LoVo (cell line): ENCODE measurements at regions not wholly inside any gene's neighbourhood (a gene's known extent, or its start where the extent isn't known, plus 50 kb on each side); places are given as distances from the start of the nearest gene placed in this dataset.
A peak's percentile ranks its signal among the peaks of the same experiment; 100 is the strongest.

Experiments used
- DNase-seq: peaks from one replicate; pipeline ENCODE4 v3.0.0-alpha.2; 2016; ENCODE audit warnings: low spot score

DNA sequence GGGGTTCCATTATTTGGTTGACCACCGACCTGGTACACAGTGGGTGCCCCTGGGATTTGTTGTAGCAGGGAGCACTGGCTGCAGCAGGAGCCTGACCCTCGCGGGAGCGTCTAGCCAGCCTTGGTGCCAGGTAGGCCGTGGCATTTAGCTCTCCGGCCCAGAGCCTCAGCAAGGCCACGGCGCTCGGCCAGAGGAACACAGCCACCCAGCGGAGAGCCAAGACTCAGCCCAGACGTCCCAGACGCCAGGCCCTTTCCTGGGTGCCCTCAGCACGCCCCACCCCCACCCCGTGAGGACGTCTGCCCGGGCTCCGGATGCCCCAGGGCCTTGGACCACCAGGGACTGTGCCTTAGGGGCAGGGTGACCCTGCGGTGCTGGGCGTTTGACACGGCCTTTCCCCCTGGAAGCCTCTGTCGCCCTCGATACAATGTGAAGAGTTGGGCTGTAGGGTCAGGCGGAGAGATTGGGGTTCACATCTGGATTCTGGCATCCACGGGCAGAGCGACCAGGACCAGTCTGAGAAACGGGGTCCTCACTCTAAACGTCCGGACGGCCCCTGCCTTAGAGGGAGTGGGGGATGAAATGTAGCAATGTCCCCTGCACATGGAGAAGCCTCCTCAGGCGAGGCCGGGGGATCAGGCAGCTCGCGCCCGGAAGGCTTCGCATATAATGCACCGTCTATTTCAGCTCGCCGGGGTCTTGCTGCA lies 99.2 kb upstream of the FGF3 start:
- no peak for DNase-seq

DNA sequence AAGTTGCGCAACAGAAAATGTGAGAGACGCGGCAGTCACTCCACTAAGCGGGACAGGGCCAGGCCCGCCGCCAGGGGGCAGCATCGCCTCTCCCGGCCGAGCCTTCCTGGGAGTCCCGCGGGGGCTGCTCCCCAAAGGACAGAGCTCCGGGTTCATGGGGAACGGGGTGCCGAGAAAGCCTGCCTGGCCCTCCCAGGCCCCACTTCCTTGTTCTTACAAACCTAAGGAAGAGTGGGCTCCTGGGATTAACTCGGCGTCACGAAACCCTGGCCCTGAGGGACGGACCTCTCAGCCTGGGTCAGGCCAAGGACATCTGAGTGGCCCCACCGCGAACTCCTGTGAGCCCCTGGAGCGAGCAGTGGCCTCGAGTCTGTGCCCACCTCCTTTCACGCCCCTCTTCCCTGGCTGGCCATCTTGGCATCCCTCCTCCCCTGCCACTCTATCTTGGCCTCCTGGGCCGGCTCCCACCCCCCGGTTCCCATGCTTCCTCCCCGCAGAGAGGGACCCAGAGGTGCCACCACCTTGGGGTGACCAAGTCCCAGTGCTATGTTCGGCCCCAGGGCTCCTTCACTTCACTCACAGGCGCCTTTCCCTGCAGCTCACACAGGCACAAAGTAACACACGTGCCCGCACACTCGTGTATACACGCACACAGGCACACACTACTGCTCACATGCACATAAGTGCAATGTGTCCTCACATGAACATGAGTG lies 99.9 kb upstream of the FGF3 start:
- DNase-seq, result peak; percentile 61

DNA sequence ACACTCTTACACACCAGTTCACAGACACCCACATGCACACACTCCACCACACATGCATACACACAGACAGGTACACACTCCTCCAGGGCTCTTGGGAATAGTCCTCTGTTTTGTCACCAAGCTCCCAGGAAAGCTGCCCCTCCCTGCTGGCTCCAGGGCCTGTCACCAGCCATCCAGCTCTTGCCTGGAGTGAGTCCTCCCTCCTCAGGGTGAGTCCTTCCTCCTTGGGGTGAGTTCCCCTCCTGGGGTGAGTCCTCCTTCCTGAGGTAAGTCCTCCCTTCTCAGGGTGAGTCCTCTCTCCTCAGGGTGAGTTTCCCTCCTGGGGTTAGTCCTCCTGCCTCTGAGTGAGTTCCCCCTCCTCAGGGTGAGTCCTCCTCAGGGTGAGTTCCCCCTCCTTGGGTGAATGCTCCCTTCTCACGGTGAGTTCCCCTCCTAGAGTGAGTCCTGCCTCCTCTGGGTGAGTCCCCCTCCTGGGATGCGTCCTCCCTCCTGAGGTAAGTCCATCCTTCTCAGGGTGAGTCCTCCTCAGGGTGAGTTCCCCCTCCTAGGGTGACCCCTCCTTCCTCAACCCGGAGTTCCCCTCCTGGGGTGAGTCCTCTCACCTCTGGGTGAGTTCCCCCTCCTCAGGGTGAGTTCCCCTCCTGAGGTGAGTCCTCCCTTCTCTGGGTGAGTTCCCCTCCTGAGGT lies 100.6 kb upstream of the FGF3 start:
- DNase-seq, result no peak

DNA sequence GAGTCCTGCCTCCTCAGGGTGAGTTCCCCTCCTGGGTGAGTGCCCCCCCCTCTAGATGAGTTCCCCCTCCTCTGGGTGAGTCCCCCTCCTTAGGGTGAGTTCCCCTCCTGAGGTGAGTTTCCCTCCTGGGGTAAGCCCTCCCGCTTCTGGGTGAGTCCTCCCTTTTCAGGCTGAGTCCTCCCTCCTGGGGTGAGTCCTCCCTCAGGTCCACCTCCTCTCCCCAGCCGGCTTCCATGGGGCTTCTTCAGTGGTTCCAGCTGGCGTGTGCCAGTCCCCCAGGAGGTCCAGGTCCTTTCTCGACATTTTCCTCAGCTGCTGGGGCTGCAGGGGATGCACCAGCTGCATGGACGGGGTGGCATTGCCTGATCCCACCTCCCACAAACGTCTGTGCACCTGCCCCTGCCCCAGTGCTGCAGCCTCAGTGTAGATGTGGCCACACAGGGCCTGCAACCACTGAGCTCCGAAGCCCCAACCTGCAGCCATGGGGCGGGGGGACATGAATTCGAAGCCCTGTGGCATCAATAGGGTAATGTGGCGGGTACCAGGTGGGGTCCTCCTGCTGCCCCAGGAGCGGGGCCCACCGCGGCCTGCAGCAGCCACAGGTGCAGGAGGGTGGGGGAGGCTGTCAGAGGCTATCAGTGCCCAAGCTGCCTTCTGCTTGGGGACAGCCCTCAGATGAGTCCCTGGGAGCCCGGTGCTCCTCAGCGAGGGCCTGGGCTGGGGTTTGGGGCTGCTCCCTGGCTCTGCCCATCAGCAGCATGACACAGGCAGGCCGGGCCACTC lies 101.3 kb upstream of the FGF3 start:
- no peak for DNase-seq

DNA sequence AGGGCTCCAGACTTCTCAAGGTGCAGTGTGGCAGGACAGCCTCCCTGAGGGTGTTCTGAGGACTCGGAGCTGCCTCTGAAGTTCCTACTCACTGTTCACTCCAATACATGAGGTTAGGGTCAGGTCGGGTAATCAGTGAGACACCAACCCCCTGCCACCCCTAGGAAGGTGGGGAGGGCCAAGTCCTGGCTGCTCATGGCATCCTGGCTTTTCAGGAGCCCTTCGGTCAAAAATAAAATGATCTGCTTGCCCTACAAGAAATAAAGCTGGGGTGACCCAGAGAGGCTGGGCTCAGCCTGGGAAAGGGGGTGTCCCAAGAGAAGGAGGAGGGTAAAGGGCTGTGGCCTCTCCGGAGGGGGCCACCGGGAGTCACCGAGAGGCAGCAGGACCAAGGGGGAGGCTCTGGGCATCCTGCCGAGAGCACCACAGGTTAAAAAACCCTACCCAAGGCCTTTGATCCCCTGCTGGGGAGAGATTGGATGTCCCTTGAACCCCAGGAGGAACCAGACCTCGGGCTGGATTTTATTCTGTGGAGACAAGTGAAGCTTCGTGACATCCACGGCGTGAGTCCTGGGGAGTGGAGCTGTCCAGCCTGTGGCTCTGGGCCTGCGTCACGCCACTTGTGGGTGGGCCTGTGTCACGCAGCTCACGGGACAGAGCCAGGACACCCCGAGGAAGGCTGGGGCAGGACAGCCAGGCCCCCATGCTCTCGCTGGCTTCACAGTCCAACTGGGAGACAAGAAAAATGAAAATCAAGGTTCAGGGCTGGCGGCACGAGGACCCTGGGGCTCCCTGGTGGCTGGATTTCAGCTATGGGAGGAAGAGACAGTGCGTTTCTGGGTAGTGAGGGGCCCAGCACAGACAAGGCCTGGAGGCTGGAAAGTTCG lies 102.2 kb upstream of the FGF3 start:
- DNase-seq, result no peak

DNA sequence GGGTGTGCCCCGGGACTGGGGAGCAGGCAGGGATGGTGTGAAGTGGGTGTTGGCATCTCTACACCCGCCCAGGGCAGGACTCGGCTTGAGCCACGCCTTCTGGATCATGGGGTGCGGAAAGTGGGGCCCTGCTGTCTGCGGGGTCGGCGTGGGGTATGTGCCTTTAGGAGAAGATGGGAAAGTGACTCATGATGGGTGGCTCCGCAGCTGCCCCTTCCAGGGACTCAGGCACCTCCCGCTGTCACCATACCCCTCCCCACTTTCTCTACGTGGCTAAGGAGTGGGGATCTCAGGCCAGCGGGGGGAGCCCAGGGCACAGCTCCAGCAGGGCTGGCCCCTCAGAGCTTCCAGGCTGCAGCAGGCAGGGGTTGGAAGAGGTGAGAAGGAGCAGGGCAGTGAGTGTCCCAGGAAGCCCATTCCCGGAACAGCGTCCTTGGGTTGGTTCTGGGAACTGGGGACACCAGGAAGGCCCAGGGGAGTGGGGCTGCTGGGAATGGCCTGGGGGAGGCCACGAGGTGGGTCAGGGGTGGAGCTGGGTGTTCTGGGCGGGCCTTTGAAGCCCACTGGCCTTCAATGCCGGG lies 102.9 kb upstream of the FGF3 start:
- no peak for DNase-seq

DNA sequence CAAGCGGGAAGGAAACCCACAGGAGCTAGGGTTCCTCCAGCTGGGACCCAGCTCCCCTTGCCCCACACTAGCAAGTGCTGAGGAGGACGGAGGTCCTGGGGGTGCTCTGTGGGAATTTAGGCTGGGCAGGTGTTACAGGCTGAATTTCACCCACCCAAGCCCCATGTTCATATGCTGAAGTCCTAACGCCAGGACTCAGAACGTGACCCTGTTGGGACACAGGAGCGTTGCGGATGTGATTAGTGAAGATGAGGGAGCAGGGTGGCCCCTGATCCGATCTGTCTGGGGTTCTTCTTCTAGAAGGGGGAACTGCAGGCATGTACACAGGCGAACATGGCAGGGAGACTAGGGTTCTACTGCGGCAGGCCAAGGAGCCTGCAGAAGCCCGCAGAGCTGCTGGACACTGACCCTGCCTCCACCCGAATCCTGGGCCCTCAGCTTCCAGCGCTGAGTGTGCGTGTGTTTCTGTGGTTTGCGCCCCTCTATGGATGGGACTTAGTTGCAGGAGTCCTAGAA lies 103.4 kb upstream of the FGF3 start:
- DNase-seq, result no peak

DNA sequence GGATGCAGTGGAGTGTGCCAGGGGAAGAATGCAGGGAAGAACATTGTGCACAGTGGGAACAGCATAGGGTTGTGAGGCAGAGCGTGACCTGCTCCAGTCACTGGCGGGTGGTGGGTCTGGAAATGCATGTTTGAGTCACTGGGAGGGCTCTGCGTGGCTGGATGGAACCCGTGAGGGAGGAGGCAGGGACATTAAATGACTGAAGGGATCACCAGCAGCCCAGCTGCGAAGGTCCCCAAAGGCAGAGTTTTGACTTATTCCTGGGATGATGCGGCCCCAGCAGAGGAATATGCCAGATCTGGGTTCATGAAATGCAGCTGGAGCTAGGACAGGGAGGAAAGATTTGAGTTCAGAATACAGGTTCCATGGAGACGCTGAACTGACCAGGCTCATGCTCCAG lies 104.0 kb upstream of the FGF3 start:
- no peak for DNase-seq

DNA sequence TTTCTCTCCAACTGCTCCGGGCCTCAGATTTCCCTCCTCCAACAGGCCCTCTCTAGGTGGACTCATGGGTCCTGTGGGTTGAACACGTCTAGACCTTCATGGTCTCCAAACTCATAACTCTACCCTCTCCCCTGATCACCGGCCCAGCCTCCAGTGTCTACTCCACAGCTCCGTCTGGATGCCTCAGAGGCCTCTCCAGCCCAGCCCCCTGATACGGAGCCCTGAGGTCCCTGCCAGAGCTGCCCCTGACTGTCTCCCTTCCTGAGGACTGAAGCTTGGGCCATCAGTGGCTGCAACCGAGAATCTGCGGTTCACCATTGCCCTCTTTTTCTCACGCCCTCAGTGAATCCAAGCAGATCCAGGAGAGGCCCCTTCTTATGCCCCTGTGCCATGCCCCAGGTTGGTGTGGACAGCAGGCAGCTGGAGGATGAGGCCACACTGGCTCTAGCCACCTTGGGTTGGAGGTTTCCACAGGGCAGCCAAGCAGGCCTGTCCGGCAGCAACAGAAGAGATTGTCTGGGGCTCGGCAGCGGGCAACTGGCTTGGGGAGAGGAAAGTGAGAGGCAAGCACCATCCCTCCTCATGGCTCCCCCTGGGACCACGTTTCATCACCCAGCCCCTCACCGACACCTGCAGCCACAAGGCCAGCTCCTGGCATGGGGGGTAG lies 104.6 kb upstream of the FGF3 start:
- no peak for DNase-seq

DNA sequence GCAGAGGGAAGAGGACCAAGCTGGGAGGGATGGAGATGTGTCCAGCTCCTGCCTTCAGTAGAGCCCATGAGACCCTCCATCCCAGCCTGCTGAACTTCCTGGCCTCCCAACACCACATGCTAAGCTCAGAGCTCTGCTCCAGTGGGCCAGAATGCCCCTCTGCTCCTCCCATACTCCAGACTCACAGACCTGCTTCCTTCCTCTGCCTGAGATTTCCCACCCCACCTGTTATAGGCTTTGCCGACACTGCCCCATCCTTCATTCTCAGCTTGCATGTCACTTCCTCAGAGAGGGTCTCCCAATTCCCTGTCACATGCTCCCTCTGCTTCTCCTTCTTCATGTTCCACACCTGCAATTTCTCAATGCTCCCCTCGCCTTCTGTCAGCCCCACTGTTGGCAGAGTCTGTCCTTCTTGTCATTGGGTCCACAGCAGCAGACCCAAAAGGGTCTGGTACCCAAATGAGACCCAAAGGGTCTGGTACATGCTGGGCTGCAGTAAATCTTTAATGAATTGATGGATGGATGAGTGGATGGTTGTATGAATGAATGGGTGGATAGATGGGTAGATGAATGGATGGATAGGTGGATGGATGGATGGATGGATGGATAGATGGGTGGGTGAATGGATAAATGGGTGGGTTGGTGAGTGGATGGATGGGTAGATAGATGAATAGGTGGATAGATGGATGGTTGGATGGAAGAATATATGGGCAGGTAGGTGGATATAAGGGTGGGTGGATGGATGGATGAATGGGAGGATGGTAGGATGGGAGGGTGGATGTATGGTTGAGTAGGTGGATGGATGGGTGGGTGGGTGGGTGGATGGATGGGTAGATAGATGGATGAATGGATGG lies 105.3 kb upstream of the FGF3 start:
- no peak for DNase-seq

DNA sequence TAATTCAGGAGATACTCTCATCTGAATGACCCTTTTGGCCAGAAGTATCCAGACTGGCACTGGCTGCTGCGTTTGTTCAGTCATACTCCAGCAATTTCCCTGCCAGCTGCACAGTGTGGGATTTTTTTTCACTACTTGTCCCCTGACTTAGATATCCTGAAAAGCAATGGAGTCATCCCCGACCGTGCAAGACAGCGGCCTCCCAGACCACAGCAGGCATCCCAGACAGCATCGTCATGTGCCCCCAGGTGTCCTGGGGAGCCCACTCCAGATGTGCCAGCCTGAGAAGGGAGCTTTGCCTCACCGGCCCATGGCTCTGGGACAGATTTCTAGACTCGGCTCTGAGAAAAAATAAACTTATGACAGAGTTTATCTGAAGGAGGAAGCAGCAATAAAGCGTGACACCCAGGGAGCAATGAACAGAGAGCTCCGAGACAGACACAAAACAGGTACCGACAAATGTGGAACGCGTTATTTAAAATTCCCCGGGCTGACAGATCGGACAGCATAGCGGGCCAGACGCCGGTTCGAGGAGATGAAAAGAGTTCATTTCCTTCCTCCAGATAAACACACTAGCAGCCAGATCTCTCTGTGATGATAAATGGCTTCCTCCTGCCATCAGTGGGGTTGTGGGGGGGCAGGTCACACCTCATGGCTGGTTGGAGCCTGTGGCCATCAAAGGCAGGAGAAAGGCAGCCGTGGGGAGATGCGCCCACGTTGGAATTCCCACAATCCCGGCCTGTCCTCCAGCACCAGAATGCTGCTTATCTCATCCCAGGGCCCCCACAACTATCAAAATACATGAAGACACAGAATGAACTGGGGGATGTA lies 106.4 kb upstream of the FGF3 start:
- DNase-seq, result no peak

DNA sequence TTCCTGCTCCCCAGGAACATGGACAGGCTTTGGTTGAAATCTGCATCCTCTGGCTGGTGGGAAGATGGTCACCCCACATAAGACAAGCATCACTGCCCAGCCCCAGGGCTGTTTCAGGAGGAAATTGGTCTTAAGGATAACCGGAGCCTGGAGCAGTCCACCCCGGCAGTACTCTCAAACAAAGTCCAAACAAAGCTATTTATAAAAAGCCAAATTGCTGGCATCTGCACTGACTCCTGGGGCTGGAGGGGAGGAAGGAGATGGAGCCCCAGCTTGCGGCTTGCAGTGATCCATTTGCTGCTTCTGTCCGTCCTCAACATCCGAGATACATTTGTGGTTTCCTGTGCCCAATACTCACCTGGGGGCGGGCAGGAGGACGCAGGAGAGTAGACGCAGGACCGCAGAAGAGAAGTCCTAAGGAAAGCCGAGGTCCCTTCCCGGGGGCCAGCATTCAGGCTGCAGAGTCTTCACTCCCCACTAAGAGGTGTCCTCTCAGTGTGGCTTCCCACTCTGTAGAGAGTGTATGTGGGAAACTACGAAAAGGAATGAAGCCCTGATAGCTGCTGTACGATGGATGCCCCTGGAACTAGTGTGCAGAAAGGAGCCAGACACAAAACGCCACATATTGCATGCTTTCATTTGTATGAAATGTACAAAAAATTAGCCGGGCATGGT lies 107.3 kb upstream of the FGF3 start:
- DNase-seq, result no peak

DNA sequence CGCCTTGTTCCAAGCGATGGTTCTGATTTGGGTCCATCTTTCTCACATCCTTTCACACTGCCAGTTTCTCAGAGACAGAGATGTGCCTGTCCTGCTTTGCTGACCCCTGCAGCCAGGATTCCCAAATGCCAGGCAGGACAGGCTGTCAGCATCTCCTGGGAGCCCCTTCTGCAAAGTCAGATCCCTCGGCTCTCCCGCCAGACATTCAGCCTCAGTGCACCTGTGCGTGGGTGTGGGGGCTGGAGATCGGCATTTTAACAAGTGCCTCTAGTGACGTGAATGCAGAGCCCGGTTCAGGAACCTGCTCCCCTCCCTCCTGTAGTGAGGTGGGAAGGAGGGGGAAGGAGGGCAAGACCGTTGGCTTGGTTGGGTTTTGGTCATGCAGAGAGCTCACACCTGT lies 108.9 kb upstream of the FGF3 start:
- DNase-seq, result no peak

DNA sequence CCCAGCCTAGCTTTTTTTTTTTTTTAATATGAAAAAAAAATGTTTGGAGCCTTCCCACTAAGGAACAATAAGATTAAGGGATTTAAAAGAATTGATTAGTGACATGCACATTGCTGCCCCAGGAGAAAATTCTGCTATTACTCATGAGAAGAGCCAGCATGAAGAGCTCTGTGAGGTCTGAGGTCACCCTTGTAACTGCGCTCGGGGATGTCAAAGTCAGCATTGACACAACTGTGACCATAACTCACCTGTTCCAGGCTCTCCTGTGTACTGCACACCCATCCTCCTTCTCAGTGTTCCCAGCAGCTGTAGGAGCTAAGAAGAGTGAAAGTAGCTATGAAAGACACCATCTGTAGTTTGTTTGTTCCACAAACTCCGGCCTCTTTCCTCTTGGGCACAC lies 109.8 kb upstream of the FGF3 start:
- no peak for DNase-seq

DNA sequence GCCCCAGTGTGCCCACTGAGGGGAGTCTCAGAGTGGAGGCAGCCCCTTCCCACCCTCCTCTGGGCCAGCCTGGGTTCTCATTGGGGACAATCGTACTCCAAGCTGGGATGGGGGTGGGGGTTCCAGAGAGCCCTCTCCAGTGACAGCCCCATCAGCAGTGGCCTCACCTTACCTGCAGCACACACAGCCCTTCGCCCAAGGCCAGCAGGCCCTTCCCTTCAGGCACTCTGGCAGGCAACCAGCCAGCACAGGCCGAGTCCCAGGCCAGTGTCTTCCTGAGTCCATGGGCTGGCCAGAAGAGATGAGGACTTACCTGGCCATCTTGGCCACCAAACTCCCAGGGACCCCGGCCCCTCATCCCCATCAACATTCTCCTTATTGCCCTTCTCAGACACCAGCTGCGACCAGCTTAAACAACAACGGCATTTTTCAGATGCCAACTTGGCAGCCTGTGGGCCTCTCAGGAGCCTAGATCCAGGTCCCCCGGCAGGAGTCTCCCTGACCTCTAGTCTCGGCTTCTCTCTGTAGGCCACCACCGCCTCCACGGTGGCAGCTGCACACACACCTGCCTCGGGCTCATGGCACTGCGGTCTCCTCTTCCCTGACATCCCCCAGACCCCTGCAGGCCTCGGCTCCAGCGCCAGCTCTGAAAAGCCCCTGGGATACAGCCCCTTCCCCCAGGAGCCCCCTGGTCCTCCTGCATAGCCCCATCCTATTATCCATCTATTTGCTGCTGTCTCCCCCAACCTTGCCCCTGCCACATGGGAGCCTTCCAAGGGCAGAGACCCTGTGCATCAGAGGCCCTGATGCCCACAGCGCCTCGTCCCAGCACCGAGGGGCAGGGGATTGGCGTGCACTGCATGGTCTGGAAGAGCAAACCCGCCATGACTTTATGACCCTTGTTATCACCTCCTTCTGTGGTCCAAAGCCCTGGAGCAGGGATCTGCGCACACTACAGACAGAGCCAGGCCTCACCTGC lies 111.2 kb upstream of the FGF3 start:
- DNase-seq, result no peak

DNA sequence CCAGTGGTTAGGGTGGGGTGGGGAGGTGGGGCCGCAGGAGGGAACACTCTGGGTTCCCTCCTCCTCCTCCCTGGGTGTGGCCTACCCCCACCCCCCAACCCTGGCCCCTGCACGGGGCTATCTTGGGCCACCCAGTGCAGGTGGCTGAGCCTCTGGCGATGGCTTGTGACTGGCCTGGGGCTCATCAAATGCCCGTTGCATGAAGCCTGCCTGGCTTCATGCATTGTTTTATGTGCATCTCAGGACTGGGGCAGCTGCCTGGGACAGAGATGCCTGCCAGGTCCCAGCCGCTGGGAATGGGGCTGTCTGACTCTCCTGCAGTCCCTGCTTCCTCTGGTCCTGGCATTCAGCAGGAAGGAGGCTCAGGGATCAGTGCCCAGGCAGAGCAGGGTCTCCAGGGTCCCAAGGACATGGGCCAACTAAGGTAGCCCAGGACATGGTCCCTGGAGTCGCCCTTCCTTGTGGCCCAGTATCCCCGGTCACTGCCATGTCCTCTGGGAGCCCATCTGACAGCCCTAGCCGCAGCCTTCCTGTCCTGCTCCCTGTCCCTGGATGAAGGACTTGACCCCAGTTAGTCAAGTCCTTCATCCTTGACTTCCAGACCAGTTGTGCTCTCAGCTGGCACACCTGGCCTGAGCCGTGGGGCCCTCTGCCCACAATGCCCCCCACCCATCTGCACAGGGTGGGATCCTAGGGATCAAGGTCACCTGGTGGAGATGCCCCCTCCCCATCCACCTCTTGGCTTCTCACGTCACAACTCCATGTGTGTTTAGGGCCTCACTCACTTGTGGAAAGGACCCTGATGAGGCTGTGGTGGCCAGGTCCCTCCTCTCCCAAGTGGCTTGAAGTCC lies 112.1 kb upstream of the FGF3 start:
- no peak for DNase-seq
